ENCODE measurements at regions not wholly inside any gene's neighbourhood (a gene's known extent, or its start where the extent isn't known, plus 50 kb on each side); places are given as distances from the start of the nearest gene placed in this dataset.

DNA sequence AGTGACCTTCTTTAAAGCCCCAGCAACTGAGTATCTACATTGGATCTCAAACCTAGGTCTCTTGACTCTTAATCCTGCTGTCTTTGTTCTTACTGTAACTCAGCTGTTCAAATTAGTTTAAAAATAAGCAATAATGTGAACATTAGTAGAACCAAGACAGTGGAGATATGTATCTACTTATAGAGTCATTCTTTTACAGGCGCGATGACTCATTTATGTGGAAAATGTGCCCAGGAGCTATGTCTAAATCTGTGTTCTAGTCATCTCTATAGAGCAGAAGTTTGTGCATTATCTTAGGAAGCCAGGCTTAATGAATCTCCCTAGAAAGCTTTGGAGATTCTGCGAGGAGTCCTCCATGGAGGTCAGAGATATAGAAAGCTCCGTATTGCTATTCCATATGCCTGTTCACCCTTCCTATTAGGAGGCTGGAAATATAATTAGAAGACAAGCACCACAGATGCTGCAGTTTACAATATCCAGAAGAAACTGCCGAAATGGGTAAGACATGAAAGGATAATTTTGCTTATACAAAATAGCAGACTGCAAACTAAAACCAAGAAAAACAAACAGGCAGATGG lies 211.6 kb downstream of the TRIB2 start:
- no peaks in the 10 kb centered on the region for H3K9me3 ChIP-seq
- DNase-seq (no peak), ATAC-seq (no peak)
- H3K36me3 ChIP-seq = no peaks in the 10 kb centered on the region
- H3K27ac ChIP-seq = no peak overlapping the region
- intact Hi-C loops (cut with DNase I) = no loop called here
- TF ChIP-seq, protein P1, sequence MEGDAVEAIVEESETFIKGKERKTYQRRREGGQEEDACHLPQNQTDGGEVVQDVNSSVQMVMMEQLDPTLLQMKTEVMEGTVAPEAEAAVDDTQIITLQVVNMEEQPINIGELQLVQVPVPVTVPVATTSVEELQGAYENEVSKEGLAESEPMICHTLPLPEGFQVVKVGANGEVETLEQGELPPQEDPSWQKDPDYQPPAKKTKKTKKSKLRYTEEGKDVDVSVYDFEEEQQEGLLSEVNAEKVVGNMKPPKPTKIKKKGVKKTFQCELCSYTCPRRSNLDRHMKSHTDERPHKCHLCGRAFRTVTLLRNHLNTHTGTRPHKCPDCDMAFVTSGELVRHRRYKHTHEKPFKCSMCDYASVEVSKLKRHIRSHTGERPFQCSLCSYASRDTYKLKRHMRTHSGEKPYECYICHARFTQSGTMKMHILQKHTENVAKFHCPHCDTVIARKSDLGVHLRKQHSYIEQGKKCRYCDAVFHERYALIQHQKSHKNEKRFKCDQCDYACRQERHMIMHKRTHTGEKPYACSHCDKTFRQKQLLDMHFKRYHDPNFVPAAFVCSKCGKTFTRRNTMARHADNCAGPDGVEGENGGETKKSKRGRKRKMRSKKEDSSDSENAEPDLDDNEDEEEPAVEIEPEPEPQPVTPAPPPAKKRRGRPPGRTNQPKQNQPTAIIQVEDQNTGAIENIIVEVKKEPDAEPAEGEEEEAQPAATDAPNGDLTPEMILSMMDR (IDR thresholded peaks at IDR 0.05) = no peak
- no peaks in the 10 kb centered on the region for H3K27me3 ChIP-seq (ENCODE audit: low read depth)
- H3K4me3 ChIP-seq = no peak overlapping the region
- no peaks in the 10 kb centered on the region for H3K4me1 ChIP-seq

DNA sequence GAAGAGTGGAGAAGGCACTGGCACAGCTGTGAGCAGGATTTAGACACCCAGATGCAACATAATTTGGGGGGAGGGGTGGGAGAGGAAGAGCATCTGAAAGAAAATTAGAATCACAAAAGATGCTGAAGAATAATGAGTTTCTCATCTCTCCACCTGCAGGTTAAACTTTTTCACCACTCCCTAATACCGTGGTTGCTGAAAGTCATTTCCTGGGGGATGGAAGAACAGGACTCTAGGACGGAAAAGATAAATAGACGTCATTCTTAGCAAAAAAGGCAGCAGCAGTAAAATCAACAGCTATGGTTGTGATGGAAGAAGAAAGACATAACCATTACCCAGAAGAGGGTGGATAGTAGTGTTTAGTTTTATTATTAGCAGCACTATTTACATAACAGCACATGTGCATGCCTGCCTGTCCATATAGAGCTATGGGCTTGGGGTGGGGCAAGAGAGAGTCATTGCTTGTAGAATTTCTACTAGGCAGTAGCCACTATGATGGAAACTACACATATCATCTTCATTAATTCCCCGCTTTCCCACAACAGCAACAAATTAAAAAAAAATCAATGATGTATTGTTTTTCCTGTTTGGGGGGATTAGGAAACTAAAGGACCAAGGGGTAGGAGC lies 212.2 kb downstream of the TRIB2 start:
- Histone ChIP-seq H3K9me3 (no peaks in the 10 kb centered on the region), H3K27me3 (ENCODE audit: low read depth) (no peaks in the 10 kb centered on the region), H3K36me3 (no peaks in the 10 kb centered on the region), H3K27ac (no peak overlapping the region), H3K4me1 (no peaks in the 10 kb centered on the region), H3K4me3 (no peak overlapping the region)
- TF ChIP-seq, protein P1 (IDR thresholded peaks at IDR 0.05) = no peak
- DNase-seq = no peak
- no peak for ATAC-seq
- intact Hi-C loops (cut with DNase I) = no loop called here

DNA sequence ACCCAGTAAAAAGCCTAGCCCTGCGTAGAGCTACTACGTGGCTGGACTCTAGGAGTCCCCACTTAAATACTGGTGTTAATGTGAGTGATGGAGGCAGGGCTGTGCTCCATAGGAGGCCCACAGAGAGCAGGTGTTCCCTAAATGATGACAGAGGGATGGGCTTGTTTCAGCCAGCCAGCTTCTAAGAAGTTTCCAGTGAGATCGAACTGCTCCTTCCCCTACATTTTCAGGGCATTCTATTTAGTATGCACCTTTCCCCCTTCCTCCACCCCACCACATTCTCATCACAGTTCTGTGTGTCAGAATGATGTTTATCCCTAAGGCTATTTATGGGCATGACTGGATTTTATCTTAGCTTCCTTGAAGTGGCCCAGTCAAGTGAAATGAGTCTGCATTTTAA lies 213.0 kb downstream of the TRIB2 start:
- no peaks in the 10 kb centered on the region for H3K9me3 ChIP-seq
- H3K4me3 ChIP-seq = no peak overlapping the region
- TF ChIP-seq, protein P1 (IDR thresholded peaks at IDR 0.05) = no peak
- H3K27ac ChIP-seq = no peak overlapping the region
- H3K36me3 ChIP-seq = no peaks in the 10 kb centered on the region
- ATAC-seq (no peak), DNase-seq (no peak)
- no peaks in the 10 kb centered on the region for H3K27me3 ChIP-seq (ENCODE audit: low read depth)
- intact Hi-C loops (cut with DNase I) = loop anchor here (5.0 kb wide), 1 partner anchor 207 kb away; no protein-coding TSS in a partner anchor
- no peaks in the 10 kb centered on the region for H3K4me1 ChIP-seq

DNA sequence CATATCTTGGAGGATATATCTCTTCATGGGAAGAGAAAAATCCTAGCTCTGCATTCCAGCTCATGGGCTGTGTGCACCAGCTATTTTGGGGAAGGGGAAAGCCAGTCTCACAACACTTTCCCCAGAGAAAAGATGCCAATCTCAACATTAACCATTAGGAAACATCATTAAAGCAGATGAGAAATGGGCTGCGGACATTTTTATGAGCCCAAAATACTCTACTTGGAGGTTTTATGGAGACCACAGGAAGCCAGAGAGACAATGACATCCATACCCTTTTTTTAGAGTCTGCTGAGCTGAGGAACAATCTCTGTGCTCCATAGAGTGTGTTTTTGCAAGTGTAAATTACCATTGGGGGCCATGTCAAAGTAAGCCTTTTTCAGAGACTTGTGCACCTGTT lies 213.7 kb downstream of the TRIB2 start:
- no peaks in the 10 kb centered on the region for H3K9me3 ChIP-seq
- no peak for ATAC-seq
- intact Hi-C loops (cut with DNase I) = loop anchor here (5.0 kb wide), 1 partner anchor 208 kb away; no protein-coding TSS in a partner anchor
- TF ChIP-seq, protein P1 (IDR thresholded peaks at IDR 0.05) = no peak
- no peaks in the 10 kb centered on the region for H3K36me3 ChIP-seq
- H3K27me3 ChIP-seq (ENCODE audit: low read depth) = no peaks in the 10 kb centered on the region
- no peak for DNase-seq
- H3K4me3 ChIP-seq = no peak overlapping the region
- H3K27ac ChIP-seq = no peak overlapping the region
- no peaks in the 10 kb centered on the region for H3K4me1 ChIP-seq

DNA sequence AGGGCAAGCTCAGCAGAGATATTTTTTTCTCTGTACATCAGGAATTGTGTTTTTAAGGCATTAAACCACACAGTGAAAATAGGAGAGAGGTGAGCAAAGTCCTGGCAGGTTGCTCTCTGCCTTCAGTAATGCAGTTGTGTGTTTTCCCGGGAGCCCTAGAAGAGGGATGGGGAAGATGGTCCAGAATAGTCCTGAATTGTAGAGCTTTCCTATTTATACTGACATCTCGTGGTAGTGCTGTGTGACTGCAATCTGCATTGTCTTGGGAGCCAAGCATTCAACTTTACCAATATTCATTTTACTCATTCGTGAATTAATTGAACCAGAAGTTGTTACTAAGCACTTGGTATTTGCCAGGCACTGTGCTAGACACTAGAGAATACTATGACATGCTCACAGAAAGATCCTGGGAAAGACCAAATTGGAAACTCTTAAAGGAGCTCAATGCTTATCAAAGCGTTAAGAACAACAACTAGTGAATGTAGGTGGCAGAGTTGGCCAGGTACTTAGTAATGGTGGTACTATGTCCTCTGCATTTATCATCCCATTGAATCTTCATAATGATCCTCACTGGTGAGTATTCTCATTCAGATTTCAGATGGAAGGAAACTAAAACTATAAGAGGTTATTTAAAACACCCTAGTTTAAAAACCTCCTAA lies 214.6 kb downstream of the TRIB2 start:
- Histone ChIP-seq H3K27me3 (ENCODE audit: low read depth) (no peaks in the 10 kb centered on the region), H3K36me3 (no peaks in the 10 kb centered on the region), H3K4me1 (no peaks in the 10 kb centered on the region), H3K27ac (no peak overlapping the region), H3K9me3 (no peaks in the 10 kb centered on the region), H3K4me3 (no peak overlapping the region)
- ATAC-seq = peak; percentile 78 to 84
- intact Hi-C loops (cut with DNase I) = loop anchor here (5.0 kb wide), 1 partner anchor 209 kb away; no protein-coding TSS in a partner anchor
- TF ChIP-seq, protein P1 (IDR thresholded peaks at IDR 0.05) = peak; percentile 89
- DNase-seq = no peak

Measured in lower lobe of right lung (tissue), 2 donors.